A549 (cell line): ENCODE measurements at regions not wholly inside any gene's neighbourhood (a gene's known extent, or its start where the extent isn't known, plus 50 kb on each side); places are given as distances from the start of the nearest gene placed in this dataset.

Experiments
- ATAC-seq, 2 experiments: fragments of 200-7000 bp in 1 of 2; fragments of >200 bp in 1 of 2; cut with Nextera tagmentation in 1 of 2; cut with Tn5 transposase in 1 of 2; 3 replicates each; pipeline versions ENCODE4 v1.8.0 to v1.9.1; 2018 to 2020; ENCODE audit warnings: mild to moderate bottlenecking in 1 of 2, moderate library complexity in 1 of 2
- CTCF ChIA-PET: fragments of 300-600 bp; sonication (Branson Sonifier 250); formaldehyde crosslinking; extraction: SDS; loops from one replicate; lab custom pipeline; 2021; ENCODE audit warnings: antibody characterized with exemption, inconsistent platforms; lab: Yijun Ruan, JAX
- POLR2A ChIA-PET: fragments of 350-600 bp; formaldehyde crosslinking; extraction: SDS; loops from one replicate; lab custom pipeline; 2021; ENCODE audit warnings: antibody characterized with exemption, inconsistent platforms; lab: Yijun Ruan, JAX
- DNase-seq, 2 experiments: peaks; one replicate each; pipeline versions ENCODE4 v3.0.0 to v3.0.0-alpha.2; 2011 to 2016; ENCODE audit warnings: low read depth in 1 of 2, low spot score in 1 of 2
- FAIRE-seq: peaks from 2 replicates; lab custom pipeline; 2011; peaks lifted over from hg19 to GRCh38; lab: Jason Lieb, UNC
- H3K27ac ChIP-seq, 2 experiments: fragments of >200 bp; sonication (Bioruptor Twin); formaldehyde crosslinking; 3 replicates each; pipeline ENCODE4 v1.5.1; 2016 to 2017
- H3K4me1 ChIP-seq: fragments of >200 bp; sonication (Bioruptor Twin); formaldehyde crosslinking; 3 replicates; pipeline ENCODE4 v1.6.1; 2016
- H3K4me2 ChIP-seq: fragments of >200 bp; sonication (Bioruptor Twin); formaldehyde crosslinking; 3 replicates; pipeline ENCODE4 v1.6.1; 2016
- H3K4me3 ChIP-seq: fragments of >200 bp; sonication (Bioruptor Twin); formaldehyde crosslinking; 3 replicates; pipeline ENCODE4 v1.5.1; 2016
- H3K9me3 ChIP-seq: fragments of >200 bp; sonication (Bioruptor Twin); formaldehyde crosslinking; 3 replicates; pipeline ENCODE4 v1.6.1; 2016
- BCL3 ChIP-seq: fragments of >200 bp; sonication (Bioruptor Twin); formaldehyde crosslinking; IDR thresholded peaks from 3 replicates; pipeline ENCODE4 v1.6.1; 2016
- CHD4 ChIP-seq: fragments of 200-600 bp; sonication (generic); IDR thresholded peaks from 2 replicates; pipeline ENCODE4 v1.6.1; 2016; ENCODE audit warnings: antibody characterized with exemption, mild to moderate bottlenecking, borderline replicate concordance
- CTCF ChIP-seq: fragments of >200 bp; sonication (Bioruptor Twin); formaldehyde crosslinking; IDR thresholded peaks from 3 replicates; pipeline ENCODE4 v1.5.1; 2016
- E2F6 ChIP-seq: IDR thresholded peaks from 2 replicates; pipeline ENCODE4 v1.6.1; 2012; ENCODE audit warnings: low read depth, borderline replicate concordance
- EP300 ChIP-seq, 2 experiments: fragments of >200 bp; sonication (Bioruptor Twin); formaldehyde crosslinking; IDR thresholded peaks; 2 replicates in 1 of 2; 3 replicates in 1 of 2; pipeline ENCODE4 v1.6.1; 2016 to 2017
- HDAC2 ChIP-seq: fragments of 200-600 bp; sonication (generic); IDR thresholded peaks from 2 replicates; pipeline ENCODE4 v1.6.1; 2016
- HEYL ChIP-seq: fragments of 250-450 bp; sonication (Bioruptor Pico); IDR thresholded peaks from 2 replicates; pipeline ENCODE4 v1.8.0; 2021; ENCODE audit warnings: mild to moderate bottlenecking, moderate library complexity
- HOXA7 ChIP-seq: fragments of 250-450 bp; sonication (Bioruptor Pico); IDR thresholded peaks from 2 replicates; pipeline ENCODE4 v1.5.0; 2020; ENCODE audit warnings: mild to moderate bottlenecking, moderate library complexity
- HOXB13 ChIP-seq: fragments of 250-450 bp; sonication (Bioruptor Pico); IDR thresholded peaks from 2 replicates; pipeline ENCODE4 v1.5.0; 2020; ENCODE audit warnings: low read depth, mild to moderate bottlenecking, moderate library complexity
- KDM1A ChIP-seq: fragments of 200-600 bp; sonication (generic); IDR thresholded peaks from 2 replicates; pipeline ENCODE4 v1.6.1; 2016; ENCODE audit warnings: low read depth, mild to moderate bottlenecking
- MYC ChIP-seq: IDR thresholded peaks from 2 replicates; pipeline ENCODE4 v1.6.1; 2012; ENCODE audit warnings: mild to moderate bottlenecking, inconsistent platforms, low read length, improper control_type of control experiment, borderline replicate concordance
- NFE2L2 ChIP-seq: fragments of 150-350 bp; conservative IDR thresholded peaks from 2 replicates; pipeline ENCODE4 v1.6.1; 2014; ENCODE audit warnings: low read length
- NR3C1 ChIP-seq: fragments of >200 bp; sonication (Bioruptor Twin); formaldehyde crosslinking; IDR thresholded peaks from 3 replicates; pipeline ENCODE4 v1.6.1; 2017
- POLR2AphosphoS2 ChIP-seq: conservative IDR thresholded peaks from 2 replicates; pipeline ENCODE4 v1.6.1; 2012; ENCODE audit warnings: low read length, improper control_type of control experiment, inconsistent platforms
- RARB ChIP-seq: fragments of 250-450 bp; sonication (Bioruptor Pico); IDR thresholded peaks from 2 replicates; pipeline ENCODE4 v1.8.0; 2021; ENCODE audit warnings: mild to moderate bottlenecking, moderate library complexity
- RCOR1 ChIP-seq: fragments of 150-350 bp; IDR thresholded peaks from 2 replicates; pipeline ENCODE4 v1.6.1; 2014; ENCODE audit warnings: antibody characterized with exemption, low read length, low read depth
- REST ChIP-seq: fragments of 200-600 bp; sonication (generic); IDR thresholded peaks from 2 replicates; pipeline ENCODE4 v1.6.1; 2016; ENCODE audit warnings: antibody characterized with exemption, mild to moderate bottlenecking, moderate library complexity
- SMC3 ChIP-seq: fragments of >200 bp; sonication (Bioruptor Twin); formaldehyde crosslinking; IDR thresholded peaks from 3 replicates; pipeline ENCODE4 v1.6.1; 2018; ENCODE audit warnings: inconsistent platforms
- SREBF2 ChIP-seq: fragments of 450-650 bp; IDR thresholded peaks from 2 replicates; pipeline ENCODE4 v1.6.1; 2014; ENCODE audit warnings: mild to moderate bottlenecking, moderate library complexity
- TP53 ChIP-seq: fragments of 250-450 bp; sonication (Bioruptor Pico); IDR thresholded peaks from 2 replicates; pipeline ENCODE4 v1.5.0; 2021; ENCODE audit warnings: mild to moderate bottlenecking, moderate library complexity
- ZFP36 ChIP-seq: fragments of 450-650 bp; IDR thresholded peaks from 2 replicates; pipeline ENCODE4 v1.6.1; 2014; ENCODE audit warnings: borderline replicate concordance; ENCODE audit not compliant: partially characterized antibody
- ZSCAN20 ChIP-seq: fragments of 250-450 bp; sonication (Bioruptor Pico); IDR thresholded peaks from 2 replicates; pipeline ENCODE4 v1.8.0; 2022; ENCODE audit warnings: mild to moderate bottlenecking, moderate library complexity
- WGBS: methylation state at CpG from one replicate; pipeline ENCODE4 v1.1.6; 2017; ENCODE audit errors: missing lambda C conversion rate; 5-methylcytosine and 5-hydroxymethylcytosine counted together

- TF ChIP-seq REST = no peak
Observed at GRCh38 chr4:91936311-91936710, 367.5 kb upstream of the GRID2 start (continued).

GRCh38 chr4:91957963-91958362, 345.8 kb upstream of the GRID2 start:
- no peak overlapping the region for H3K4me3 ChIP-seq
- H3K4me2 ChIP-seq = no peak overlapping the region
- TF ChIP-seq TP53 (CRISPR knock-in tag) (no peak), HOXA7 (CRISPR knock-in tag) (no peak), ZFP36 (no peak), EP300 (IDR thresholded peaks at IDR 0.05) (no peak), ZSCAN20 (CRISPR knock-in tag) (no peak), RARB (CRISPR knock-in tag) (no peak), BCL3 (no peak), NR3C1 (no peak), CHD4 (no peak), HDAC2 (no peak), HEYL (CRISPR knock-in tag) (no peak), SMC3 (no peak), HOXB13 (no peak), POLR2AphosphoS2 (no peak), RCOR1 (no peak), E2F6 (no peak)
- 9% methylated on average over 2 of the region's 2 CpGs for whole genome bisulfite sequencing
- H3K9me3 ChIP-seq = no peaks in the 10 kb centered on the region
- CTCF ChIA-PET = no interaction called here
- FAIRE-seq (no peak), DNase-seq (no peak), ATAC-seq (no peak)
- no peaks in the 10 kb centered on the region for H3K4me1 ChIP-seq
- no peak overlapping the region for H3K27ac ChIP-seq
- POLR2A ChIA-PET = no interaction called here

GRCh38 chr4:91958596-91958995, 345.2 kb upstream of the GRID2 start:
- FAIRE-seq (no peak), ATAC-seq (no peak), DNase-seq (no peak)
- WGBS = 0% methylated on average over 2 of the region's 2 CpGs
- Histone ChIP-seq H3K4me1 (no peaks in the 10 kb centered on the region), H3K27ac (no peak overlapping the region), H3K4me3 (no peak overlapping the region), H3K9me3 (no peaks in the 10 kb centered on the region), H3K4me2 (no peak overlapping the region)
- ChIA-PET CTCF (no interaction called here), POLR2A (no interaction called here)
- TF ChIP-seq CTCF (no peak), SREBF2 (no peak), MYC (no peak), KDM1A (no peak), NFE2L2 (no peak), ZFP36 (no peak), RCOR1 (no peak), ZSCAN20 (CRISPR knock-in tag) (no peak)
- TF ChIP-seq, all 56 proteins: peak for 0
